ENCODE measurements at regions not wholly inside any gene's neighbourhood (a gene's known extent, or its start where the extent isn't known, plus 50 kb on each side); places are given as distances from the start of the nearest gene placed in this dataset.

DNA sequence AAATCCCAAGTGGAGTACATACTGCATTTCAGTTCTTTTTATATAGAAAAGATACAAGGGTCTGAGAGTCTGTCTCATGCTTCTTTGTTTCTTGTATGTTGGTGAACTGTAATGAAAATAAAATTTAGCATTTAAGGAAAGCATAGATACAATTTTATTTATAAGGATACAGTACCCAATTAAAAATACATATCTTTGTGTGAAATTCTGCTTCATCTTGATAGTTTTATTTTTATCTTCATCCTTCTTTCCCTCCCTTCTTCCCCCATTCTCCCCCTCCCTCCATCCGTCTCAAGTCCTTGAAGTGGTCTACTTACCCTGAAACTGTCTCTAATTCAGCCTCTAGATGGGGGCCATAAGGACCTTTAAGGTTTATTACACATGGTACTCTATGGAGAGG lies 359.8 kb downstream of the CDH7 start:
- ChIA-PET POLR2A (no interaction called here), CTCF (no interaction called here)
- H3K27ac ChIP-seq = no peak overlapping the region
- DNase-seq (ENCODE audit: low read depth in 1 of 2, low spot score in 1 of 2) (no peak), FAIRE-seq (no peak), ATAC-seq (no peak)
- no peaks in the 10 kb centered on the region for H3K9me3 ChIP-seq
- TF ChIP-seq SREBF2 (IDR thresholded peaks at IDR 0.05) (no peak), FOSB (CRISPR knock-in tag; IDR thresholded peaks at IDR 0.05) (no peak), BHLHE40 (IDR thresholded peaks at IDR 0.05; ENCODE audit: low read depth, low read length) (no peak), EHF (CRISPR knock-in tag; IDR thresholded peaks at IDR 0.05) (no peak)
- TF ChIP-seq, protein P1, sequence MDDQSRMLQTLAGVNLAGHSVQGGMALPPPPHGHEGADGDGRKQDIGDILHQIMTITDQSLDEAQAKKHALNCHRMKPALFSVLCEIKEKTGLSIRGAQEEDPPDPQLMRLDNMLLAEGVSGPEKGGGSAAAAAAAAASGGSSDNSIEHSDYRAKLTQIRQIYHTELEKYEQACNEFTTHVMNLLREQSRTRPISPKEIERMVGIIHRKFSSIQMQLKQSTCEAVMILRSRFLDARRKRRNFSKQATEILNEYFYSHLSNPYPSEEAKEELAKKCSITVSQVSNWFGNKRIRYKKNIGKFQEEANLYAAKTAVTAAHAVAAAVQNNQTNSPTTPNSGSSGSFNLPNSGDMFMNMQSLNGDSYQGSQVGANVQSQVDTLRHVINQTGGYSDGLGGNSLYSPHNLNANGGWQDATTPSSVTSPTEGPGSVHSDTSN (IDR thresholded peaks at IDR 0.05) = no peak
- WGBS (ENCODE audit: missing lambda C conversion rate) = no CpG with 5 or more reads among the region's 1 CpG
- no peaks in the 10 kb centered on the region for H3K4me1 ChIP-seq
- no peak overlapping the region for H3K4me2 ChIP-seq
- no peak overlapping the region for H3K4me3 ChIP-seq

- ATAC-seq (no peak), FAIRE-seq (no peak), DNase-seq (ENCODE audit: low read depth in 1 of 2, low spot score in 1 of 2) (no peak)
- H3K27ac ChIP-seq = no peak overlapping the region
- no peak overlapping the region for H3K4me2 ChIP-seq
- WGBS (ENCODE audit: missing lambda C conversion rate) = 25% methylated on average over 1 of the region's 1 CpG
- ChIA-PET POLR2A (no interaction called here), CTCF (no interaction called here)
- no peak overlapping the region for H3K4me3 ChIP-seq
- TF ChIP-seq, protein P2, sequence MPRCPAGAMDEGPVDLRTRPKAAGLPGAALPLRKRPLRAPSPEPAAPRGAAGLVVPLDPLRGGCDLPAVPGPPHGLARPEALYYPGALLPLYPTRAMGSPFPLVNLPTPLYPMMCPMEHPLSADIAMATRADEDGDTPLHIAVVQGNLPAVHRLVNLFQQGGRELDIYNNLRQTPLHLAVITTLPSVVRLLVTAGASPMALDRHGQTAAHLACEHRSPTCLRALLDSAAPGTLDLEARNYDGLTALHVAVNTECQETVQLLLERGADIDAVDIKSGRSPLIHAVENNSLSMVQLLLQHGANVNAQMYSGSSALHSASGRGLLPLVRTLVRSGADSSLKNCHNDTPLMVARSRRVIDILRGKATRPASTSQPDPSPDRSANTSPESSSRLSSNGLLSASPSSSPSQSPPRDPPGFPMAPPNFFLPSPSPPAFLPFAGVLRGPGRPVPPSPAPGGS (IDR thresholded peaks at IDR 0.05) = no peak
- TF ChIP-seq, protein P3, sequence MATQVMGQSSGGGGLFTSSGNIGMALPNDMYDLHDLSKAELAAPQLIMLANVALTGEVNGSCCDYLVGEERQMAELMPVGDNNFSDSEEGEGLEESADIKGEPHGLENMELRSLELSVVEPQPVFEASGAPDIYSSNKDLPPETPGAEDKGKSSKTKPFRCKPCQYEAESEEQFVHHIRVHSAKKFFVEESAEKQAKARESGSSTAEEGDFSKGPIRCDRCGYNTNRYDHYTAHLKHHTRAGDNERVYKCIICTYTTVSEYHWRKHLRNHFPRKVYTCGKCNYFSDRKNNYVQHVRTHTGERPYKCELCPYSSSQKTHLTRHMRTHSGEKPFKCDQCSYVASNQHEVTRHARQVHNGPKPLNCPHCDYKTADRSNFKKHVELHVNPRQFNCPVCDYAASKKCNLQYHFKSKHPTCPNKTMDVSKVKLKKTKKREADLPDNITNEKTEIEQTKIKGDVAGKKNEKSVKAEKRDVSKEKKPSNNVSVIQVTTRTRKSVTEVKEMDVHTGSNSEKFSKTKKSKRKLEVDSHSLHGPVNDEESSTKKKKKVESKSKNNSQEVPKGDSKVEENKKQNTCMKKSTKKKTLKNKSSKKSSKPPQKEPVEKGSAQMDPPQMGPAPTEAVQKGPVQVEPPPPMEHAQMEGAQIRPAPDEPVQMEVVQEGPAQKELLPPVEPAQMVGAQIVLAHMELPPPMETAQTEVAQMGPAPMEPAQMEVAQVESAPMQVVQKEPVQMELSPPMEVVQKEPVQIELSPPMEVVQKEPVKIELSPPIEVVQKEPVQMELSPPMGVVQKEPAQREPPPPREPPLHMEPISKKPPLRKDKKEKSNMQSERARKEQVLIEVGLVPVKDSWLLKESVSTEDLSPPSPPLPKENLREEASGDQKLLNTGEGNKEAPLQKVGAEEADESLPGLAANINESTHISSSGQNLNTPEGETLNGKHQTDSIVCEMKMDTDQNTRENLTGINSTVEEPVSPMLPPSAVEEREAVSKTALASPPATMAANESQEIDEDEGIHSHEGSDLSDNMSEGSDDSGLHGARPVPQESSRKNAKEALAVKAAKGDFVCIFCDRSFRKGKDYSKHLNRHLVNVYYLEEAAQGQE (IDR thresholded peaks at IDR 0.05) = no peak
- TF ChIP-seq MAFK (IDR thresholded peaks at IDR 0.05; ENCODE audit: partially characterized antibody) (no peak), E2F6 (IDR thresholded peaks at IDR 0.05; ENCODE audit: borderline replicate concordance, low read depth) (no peak), FOSL2 (IDR thresholded peaks at IDR 0.05) (no peak), FOSL2 (CRISPR knock-in tag; IDR thresholded peaks at IDR 0.05) (no peak), ESRRA (IDR thresholded peaks at IDR 0.05; ENCODE audit: borderline replicate concordance, low read length) (no peak), RNF2 (IDR thresholded peaks at IDR 0.05; ENCODE audit: borderline replicate concordance, low read depth) (no peak), ZFP36 (IDR thresholded peaks at IDR 0.05; ENCODE audit: borderline replicate concordance, partially characterized antibody) (no peak), ZC3H11A (IDR thresholded peaks at IDR 0.05) (no peak), CHD4 (IDR thresholded peaks at IDR 0.05; ENCODE audit: borderline replicate concordance) (no peak), NPAS2 (CRISPR knock-in tag; IDR thresholded peaks at IDR 0.05; ENCODE audit: borderline replicate concordance) (no peak), HOXB5 (CRISPR knock-in tag; IDR thresholded peaks at IDR 0.05) (no peak)
- H3K4me1 ChIP-seq = no peaks in the 10 kb centered on the region
- H3K9me3 ChIP-seq = no peaks in the 10 kb centered on the region
These were observed 359.2 kb downstream of the CDH7 start for GRCh38 chr18:66109981-66110380.

GRCh38 chr18:66107546-66107945 lies 356.7 kb downstream of the CDH7 start:
- WGBS (ENCODE audit: missing lambda C conversion rate) = 43% methylated on average over 3 of the region's 3 CpGs
- Histone ChIP-seq H3K4me3 (no peak overlapping the region), H3K27ac (no peak overlapping the region), H3K4me1 (no peaks in the 10 kb centered on the region), H3K4me2 (no peak overlapping the region), H3K9me3 (no peaks in the 10 kb centered on the region)
- DNase-seq (ENCODE audit: low read depth in 1 of 2, low spot score in 1 of 2) (no peak), ATAC-seq (no peak), FAIRE-seq (no peak)
- TF ChIP-seq NFE2L2 (conservative IDR thresholded peaks at IDR 0.05; ENCODE audit: low read length) (0 out of 2 replicates have a peak, but pooled peaks have one; percentile 12), HDAC2 (IDR thresholded peaks at IDR 0.05) (no peak), MAFK (IDR thresholded peaks at IDR 0.05; ENCODE audit: partially characterized antibody) (peak; percentile 75)
- CTCF ChIA-PET = no interaction called here
- POLR2A ChIA-PET = no interaction called here

Data from A549 (cell line).